IPS-NIHi7 (cell line): ENCODE measurements at regions not wholly inside any gene's neighbourhood (a gene's known extent, or its start where the extent isn't known, plus 50 kb on each side); places are given as distances from the start of the nearest gene placed in this dataset.

Source experiments
- DNase-seq: peaks from one replicate; pipeline ENCODE4 v3.0.0; 2012; ENCODE audit warnings: mixed read lengths; ENCODE audit errors: extremely low spot score

DNA sequence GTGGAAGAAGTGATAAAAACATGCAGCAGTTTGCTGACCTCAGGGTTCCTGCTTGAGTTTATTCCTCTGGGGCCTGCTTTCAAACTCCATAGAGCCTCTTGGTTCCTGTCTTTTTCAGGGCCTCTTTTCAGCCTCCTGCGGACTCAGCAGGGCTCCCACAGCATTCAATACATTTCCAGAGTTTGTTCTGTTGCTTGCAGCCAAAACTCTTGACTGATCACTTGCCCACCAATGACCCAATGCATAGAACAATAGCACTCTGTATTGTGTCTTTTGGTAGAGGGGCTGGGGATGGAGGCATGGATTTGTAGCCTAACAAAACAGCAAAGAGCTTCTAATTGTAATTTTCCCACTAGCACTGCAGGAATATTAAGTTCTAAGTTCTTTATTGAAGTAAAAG, 50.8 kb upstream of the CREB5 start:
- no peak for DNase-seq

DNA sequence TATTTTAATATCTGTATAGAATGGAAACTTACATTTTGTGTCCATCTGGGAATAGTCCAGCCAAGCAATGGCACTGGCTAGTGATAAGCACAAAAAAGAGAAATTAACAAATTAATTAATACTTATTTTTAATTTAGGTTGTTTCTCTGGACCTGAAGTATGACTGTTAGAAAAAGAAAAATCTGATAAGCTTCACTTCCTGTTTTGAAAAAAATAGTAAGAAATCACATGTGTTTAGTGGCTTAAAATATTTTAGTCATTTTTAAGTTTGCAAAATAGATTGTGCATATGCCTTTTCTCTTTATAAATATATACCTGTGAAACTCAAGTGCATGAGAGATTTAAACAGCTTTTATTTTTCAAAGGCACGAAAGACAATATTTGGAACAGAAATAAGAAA, 50.1 kb upstream of the CREB5 start:
- DNase-seq = no peak
